GM21619 (cell line): ENCODE measurements at regions not wholly inside any gene's neighbourhood (a gene's known extent, or its start where the extent isn't known, plus 50 kb on each side); places are given as distances from the start of the nearest gene placed in this dataset.
"Not testable (repeated sequence)": the region's sequence is repeated elsewhere in the genome, so short reads cannot be mapped to it uniquely, and the experiment has no call there.

Experiments
- ATAC-seq: cut with Tn5 transposase; IDR thresholded peaks from one replicate; pipeline ENCODE4 v1.9.1; 2021; ENCODE audit not compliant: unreplicated experiment

GRCh38 chr3:130800829-130801228, 54.2 kb upstream of the PIK3R4 start:
- no peak for ATAC-seq

GRCh38 chr3:130801473-130801872, 54.8 kb upstream of the PIK3R4 start:
- no peak for ATAC-seq

GRCh38 chr3:130811557-130811956, 64.9 kb upstream of the PIK3R4 start:
- ATAC-seq: no peak

- no peak for ATAC-seq
Observed at GRCh38 chr3:130814691-130815472, 68.3 kb upstream of the PIK3R4 start.

- ATAC-seq: no peak
Observed at GRCh38 chr3:130816561-130817445, 70.2 kb upstream of the PIK3R4 start.

- not testable (repeated sequence) for ATAC-seq
Observed at GRCh38 chr3:130818066-130818465, 71.4 kb upstream of the PIK3R4 start.

GRCh38 chr3:130820976-130821375, 72.9 kb upstream of the ATP2C1 start:
- ATAC-seq: no peak

GRCh38 chr3:130821806-130822205, 72.1 kb upstream of the ATP2C1 start:
- ATAC-seq: no peak

- ATAC-seq: no peak
Observed at GRCh38 chr3:130823241-130823884, 70.5 kb upstream of the ATP2C1 start.

- ATAC-seq: no peak
Observed at GRCh38 chr3:130823996-130824395, 69.9 kb upstream of the ATP2C1 start.

GRCh38 chr3:130825762-130826299, 68.1 kb upstream of the ATP2C1 start:
- no peak for ATAC-seq

GRCh38 chr3:130826516-130827182, 67.2 kb upstream of the ATP2C1 start:
- no peak for ATAC-seq

GRCh38 chr3:130827486-130827885, 66.4 kb upstream of the ATP2C1 start:
- ATAC-seq: no peak

- ATAC-seq: no peak
Observed at GRCh38 chr3:130828948-130829947, 64.6 kb upstream of the ATP2C1 start.

GRCh38 chr3:130831719-130832400, 62.0 kb upstream of the ATP2C1 start:
- ATAC-seq: no peak

- ATAC-seq: not testable (repeated sequence)
Observed at GRCh38 chr3:130832401-130832746, 61.5 kb upstream of the ATP2C1 start.

- no peak for ATAC-seq
Observed at GRCh38 chr3:130834476-130834875, 59.4 kb upstream of the ATP2C1 start.

- no peak for ATAC-seq
Observed at GRCh38 chr3:130835483-130835882, 58.4 kb upstream of the ATP2C1 start.
